GM19397 (cell line): ENCODE measurements at regions not wholly inside any gene's neighbourhood (a gene's known extent, or its start where the extent isn't known, plus 50 kb on each side); places are given as distances from the start of the nearest gene placed in this dataset.
"Not testable (repeated sequence)": the region's sequence is repeated elsewhere in the genome, so short reads cannot be mapped to it uniquely, and the experiment has no call there.

ENCODE experiments used
- ATAC-seq: cut with Tn5 transposase; IDR thresholded peaks from one replicate; pipeline ENCODE4 v1.9.1; 2021; ENCODE audit warnings: mild to moderate bottlenecking, moderate library complexity; ENCODE audit not compliant: unreplicated experiment

DNA sequence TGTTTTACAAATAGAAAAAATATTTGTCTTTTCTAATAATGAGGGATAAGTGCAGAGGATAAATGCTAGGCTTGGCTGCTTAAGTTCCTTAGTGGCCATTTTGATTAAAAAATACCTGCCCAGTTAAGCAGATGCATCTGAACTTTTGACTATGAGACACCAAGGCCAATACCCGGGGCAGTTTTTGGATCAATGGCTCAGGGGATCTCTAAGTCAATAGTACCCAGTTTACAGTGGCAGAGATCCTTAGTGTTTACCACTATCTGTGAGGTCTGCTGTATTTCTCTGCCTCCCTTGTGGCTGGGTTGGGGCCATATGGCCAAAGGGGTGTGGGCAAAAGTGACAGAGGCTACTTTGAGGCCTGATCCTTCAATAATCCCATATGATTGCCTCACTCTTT is 184.5 kb upstream of the MAST4 start:
- no peak for ATAC-seq

DNA sequence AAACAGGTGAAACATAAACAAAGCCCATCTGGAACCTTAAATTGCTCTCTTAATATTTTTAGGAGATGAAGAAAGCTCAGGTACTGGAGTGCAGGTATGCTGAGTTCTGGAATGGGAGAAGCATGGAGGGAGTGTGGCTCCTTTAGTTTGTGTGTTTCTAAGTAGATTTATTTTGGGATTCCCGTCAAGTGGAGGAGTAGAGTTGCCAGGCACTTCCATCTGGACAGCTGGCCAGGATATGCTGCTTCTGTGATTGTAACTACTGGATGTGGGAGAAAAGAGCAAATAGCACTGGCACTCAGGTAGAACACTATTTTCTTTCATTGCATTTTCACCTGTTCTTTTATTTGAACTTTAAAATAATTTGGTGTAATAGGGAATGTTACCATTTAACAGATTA is 182.3 kb upstream of the MAST4 start:
- no peak for ATAC-seq

DNA sequence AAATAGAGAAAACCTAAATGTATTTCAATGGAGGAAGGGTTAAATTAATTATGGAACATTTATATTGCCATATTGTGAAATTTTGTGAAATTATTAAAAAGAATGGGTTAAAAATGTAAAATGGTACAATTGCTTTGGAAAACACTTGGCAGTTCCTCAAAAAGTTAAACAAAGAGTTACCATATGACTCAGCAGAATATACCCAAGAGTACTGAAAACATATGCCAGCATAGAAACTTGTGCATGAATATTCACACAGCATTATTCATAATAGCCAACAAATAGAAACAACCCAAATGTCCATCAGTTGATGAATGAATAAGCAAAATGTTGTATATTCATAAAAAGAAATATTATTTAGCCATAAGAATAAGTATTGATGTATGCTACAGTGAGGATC is 181.0 kb upstream of the MAST4 start:
- ATAC-seq = no peak

GRCh38 chr5:66416698-66417097 is 179.5 kb upstream of the MAST4 start:
- ATAC-seq = no peak

GRCh38 chr5:66417781-66418180 is 178.4 kb upstream of the MAST4 start:
- ATAC-seq = no peak

GRCh38 chr5:66423484-66423883 is 172.7 kb upstream of the MAST4 start:
- ATAC-seq = no peak

GRCh38 chr5:66425842-66426241 is 170.4 kb upstream of the MAST4 start:
- ATAC-seq = no peak

- no peak for ATAC-seq
Observed at GRCh38 chr5:66426259-66427138, 169.7 kb upstream of the MAST4 start.

DNA sequence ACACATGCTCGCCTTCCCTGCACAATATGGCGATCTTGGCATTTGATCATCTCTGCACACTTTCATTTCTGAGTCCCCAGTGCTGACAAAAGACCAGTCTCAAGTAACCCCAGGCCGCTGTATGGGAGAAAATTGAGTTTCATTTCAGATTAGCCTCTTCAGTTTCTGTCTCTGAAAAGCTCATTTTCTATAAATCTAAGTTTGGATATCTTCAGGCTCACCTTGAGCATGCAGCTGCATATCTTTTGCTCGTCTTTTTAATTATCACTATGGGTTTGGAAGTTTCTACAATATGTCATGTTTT is 169.1 kb upstream of the MAST4 start:
- ATAC-seq = no peak

DNA sequence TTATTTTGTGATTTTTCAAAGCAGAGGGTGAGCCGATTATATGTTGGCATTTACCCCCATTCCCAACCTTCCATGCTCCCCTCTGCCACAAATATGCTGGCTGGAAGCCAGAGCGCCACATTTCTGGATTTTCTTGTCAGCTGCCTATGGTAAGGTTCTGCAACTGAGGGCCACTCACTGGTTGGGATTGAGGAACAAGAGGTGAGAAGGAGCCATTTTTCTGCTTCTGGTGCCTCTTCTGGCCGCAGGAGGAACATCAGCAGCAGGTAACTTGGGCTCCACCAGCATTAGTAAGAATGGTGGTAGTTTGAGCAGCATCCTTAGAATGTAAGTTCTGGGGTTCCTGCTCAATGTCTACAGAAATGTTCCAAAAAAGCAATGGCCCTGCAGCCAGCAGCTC is 159.5 kb upstream of the MAST4 start:
- no peak for ATAC-seq

GRCh38 chr5:66438087-66438486 is 158.1 kb upstream of the MAST4 start:
- no peak for ATAC-seq

GRCh38 chr5:66438696-66439095 is 157.5 kb upstream of the MAST4 start:
- ATAC-seq = no peak

DNA sequence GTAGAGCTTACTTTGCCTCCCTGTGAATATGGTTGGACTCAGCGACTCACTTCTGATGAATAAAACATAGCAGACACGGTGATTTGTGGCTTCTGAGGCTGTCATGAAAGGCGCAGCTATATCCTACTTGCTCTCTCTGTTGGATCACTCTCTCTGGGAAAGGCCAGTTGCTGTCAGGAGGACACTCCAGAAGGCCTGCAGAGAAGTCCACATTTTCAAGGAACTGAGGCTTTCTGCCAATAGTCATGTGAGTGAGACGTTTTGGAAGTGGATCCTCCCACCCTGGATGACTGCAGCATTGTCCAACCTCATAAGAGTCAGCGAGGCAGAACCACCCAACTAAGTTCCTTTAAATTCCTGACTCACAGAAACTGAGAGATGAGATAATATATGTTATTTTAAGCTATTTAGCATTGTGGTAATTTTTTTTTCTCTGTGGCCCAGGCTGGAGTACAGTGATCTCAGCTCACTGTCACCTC is 156.0 kb upstream of the MAST4 start:
- no peak for ATAC-seq

DNA sequence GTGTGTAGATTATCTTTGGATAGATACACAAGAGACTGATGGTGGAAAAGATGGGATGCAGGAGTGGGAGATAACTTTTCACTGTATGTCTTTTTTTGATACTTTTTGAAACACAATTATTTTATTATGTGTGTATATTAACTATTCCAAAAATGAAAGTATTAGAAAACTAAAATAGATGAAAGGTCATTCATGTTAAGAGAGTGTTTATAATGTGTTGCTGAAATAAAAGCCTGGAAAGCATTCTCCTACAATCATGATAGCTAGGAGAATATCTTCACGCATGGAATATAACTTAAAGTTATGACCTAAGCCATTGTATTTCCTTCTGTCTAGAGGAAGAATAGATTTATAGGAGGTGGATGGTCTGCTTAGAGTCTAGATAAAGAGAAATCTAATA is 154.8 kb upstream of the MAST4 start:
- no peak for ATAC-seq

GRCh38 chr5:66442951-66443445 is 153.2 kb upstream of the MAST4 start:
- ATAC-seq = no peak

- ATAC-seq = no peak
Observed at GRCh38 chr5:66443462-66444130, 152.6 kb upstream of the MAST4 start.

GRCh38 chr5:66448070-66448469 is 148.1 kb upstream of the MAST4 start:
- not testable (repeated sequence) for ATAC-seq

DNA sequence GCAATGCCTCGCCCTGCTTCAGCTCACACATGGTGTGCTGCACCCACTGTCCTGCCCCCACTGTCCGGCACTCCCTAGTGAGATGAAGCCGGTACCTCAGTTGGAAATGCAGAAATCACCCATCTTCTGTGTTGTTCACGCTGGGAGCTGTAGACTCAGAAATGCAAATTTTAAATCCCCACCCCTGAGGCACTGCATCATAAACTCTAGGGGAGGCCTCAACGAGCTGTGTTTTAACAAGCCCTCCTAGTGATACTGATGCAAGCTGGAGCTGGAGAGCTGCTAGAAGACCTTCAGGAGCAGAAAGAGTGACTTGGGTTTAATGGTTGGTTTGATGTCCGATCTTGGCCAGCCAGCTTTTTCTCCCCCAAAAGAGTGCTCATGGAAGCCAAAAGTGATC is 146.0 kb upstream of the MAST4 start:
- no peak for ATAC-seq

- ATAC-seq = no peak
Observed at GRCh38 chr5:66450988-66451387, 145.2 kb upstream of the MAST4 start.

GRCh38 chr5:66452109-66452508 is 144.1 kb upstream of the MAST4 start:
- no peak for ATAC-seq

DNA sequence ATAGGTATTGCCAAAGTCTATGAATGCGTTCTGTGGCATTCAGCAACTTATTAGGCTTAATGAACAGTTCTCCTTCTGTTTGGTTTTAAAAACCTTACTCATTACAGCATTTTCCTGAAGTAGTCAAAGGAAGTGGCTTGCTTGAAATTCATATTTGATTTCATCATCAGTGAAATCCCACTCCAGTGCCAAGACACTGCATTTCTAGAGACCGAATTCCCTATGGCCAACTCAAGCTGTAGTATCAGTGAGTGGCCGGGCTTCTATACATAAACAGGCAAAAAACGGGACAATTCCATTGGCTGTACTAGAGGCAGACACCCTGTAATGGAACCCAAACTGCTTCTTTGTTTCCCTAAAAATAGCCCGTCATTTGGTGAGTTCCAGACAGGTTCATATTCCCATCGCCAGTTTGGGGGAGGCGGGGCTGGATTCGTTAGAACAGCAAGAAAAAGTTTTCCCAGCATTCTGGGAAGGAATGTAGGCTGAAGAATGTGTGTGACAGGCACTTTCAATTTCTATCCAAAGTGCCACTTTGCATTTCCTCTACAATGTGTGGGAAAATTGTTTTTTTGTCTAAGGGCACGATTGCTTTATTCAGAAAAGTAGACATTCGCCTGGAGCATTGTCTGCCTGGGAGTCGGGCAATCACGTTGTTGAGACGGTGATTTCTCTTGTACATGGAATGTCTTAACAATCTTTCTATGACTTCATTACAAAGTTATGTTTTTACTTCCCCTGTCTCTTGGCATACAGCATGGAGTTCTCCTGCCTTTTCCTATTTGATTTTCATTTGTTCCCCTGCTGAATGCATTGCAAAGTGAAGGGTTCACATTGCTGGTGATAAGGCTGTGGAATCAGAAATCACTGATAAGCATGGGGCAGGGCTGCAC is 141.8 kb upstream of the MAST4 start:
- ATAC-seq = no peak
